NCI-H1092 treated with DMSO at 0.1 percent for 48 hours (cell line): ENCODE measurements at regions not wholly inside any gene's neighbourhood (a gene's known extent, or its start where the extent isn't known, plus 50 kb on each side); places are given as distances from the start of the nearest gene placed in this dataset.
A peak's percentile ranks its signal among the peaks of the same experiment; 100 is the strongest.

Source experiments
- DNase-seq: peaks from one replicate; lab custom pipeline; 2025; lab: John Stamatoyannopoulos, UW

DNA sequence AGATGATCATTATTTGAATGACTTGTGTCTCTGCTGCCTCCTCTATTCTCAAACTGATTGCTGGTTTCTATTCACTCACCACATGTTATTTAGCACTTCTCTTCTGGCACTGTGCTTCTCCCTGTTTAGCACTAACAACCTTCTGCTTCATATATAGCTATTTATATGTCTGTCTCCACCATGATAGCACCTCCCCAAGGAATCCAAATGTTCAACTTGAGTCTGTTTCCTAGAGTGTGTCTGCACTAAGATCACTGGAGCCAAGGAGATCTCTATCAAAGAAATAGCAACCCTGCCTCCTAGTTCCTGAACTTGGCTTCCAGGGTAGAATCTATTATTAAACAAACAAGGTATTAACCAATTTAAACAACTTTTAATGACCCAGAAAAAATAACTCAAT is 104.5 kb downstream of the CYP26A1 start:
- DNase-seq, result no peak

DNA sequence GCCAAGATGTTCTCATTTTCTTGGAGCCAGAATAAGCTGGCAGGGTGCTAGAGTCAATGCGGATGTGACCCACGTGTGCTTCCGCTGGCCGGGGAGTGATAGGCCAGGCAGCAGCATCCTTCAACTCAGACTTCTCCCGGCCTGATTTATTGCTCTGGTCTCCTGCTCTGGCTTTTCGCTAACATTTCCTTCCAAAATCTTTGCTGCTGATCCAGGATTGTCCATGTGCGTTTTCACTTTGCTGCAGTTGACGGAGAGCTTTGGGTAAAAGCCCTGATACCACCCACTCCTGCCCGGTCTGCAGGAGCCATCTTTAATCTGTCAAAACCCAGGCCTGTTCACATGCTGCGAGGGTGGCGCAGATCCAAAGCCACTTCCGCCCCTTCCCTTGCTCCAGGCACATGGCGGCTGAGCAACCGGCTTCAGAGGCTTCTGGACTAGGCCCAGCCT is 106.8 kb downstream of the CYP26A1 start:
- DNase-seq, result no peak

- no peak for DNase-seq
Observed at GRCh38 chr10:93181271-93182048, 107.8 kb downstream of the CYP26A1 start.

DNA sequence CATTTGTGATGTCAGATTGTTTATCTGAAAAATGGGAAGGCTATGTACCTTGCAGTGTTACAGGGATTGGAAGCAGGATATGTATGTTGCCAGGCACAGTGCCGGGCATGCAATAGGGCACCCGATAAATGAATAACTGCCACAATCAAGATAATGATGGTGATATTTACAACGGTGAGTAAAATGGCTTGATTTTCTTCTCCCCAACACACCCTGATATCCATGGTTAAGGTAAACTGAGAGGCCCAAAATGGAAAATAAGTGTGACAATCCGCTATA is 108.3 kb downstream of the CYP26A1 start:
- DNase-seq, result no peak

DNA sequence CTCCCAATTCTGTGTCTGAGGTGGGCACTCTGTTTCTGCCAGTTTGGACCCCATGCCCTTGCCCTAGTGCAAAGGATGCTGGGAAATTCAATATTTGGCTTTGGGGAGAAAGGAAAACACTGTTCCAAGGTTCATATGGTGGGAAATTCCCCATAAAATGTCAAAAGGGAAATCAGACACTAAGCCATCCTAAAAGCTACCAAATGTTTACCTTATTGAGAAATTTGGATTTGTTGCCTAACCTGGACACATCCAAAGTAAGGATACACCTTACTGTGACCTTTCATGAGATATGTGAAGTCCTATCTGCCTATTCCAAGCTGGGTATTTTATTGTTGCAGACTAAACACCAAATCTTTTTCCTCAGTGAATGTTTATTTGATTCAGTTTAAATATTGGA is 109.1 kb downstream of the CYP26A1 start:
- DNase-seq, result no peak

DNA sequence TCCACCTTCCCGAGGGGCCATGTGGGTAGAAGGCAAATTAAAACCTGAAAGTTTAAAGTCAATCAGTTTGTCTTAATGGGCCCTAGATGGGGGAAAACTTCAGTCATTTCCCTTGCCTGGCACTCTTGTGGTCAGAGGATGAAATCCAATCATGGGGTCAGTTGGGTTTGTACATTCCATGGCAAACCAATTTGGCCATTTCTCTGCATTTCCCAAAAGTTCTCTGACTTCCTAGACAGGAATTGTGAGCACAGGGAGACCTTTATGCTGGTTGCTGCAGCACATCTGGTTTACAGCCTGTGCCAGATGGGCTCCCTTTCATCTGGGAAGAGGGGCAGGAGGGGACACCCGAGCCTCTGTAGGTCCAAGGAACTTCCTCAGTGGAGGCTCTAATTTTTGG is 113.0 kb downstream of the CYP26A1 start:
- DNase-seq, result no peak

DNA sequence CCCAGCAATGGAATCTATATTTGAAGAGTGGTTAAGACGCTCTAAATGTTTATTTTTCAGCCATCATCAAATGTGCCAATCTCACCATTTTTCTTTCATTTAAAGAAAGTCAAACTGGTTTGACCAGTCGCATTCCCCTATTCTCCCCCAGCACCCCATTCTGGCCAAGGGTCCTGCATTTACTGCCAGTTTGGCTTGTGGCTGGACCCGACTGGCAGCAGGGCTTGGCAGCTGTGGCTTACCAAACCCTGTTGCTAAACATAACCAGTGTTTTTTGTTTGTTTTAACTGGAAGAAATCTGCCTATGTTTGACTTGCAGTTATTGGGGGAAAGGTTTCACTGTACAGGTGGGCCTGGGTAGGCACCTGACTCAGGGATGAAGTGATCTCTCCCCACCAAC is 116.3 kb downstream of the CYP26A1 start:
- DNase-seq, result no peak

GRCh38 chr10:93190372-93190771 is 116.7 kb downstream of the CYP26A1 start:
- DNase-seq, result no peak

DNA sequence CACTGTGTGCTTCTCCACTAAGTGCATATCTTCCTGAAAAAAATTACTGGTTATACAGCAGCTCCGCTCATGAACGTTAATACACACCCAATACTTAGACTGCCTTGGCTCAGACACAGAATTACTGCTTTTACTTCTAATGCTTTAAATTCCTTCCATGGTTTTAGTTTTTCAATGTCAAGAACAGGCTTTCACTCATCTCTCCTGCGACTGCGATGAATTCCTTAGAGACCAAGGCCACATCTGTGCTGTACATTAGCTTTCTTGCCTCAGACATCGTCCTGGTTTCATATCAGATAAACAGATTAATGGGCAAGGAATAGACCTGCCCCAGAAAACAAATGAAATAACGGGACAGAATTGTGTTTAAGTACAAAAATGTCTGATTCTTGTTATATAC is 120.2 kb downstream of the CYP26A1 start:
- DNase-seq, result no peak

DNA sequence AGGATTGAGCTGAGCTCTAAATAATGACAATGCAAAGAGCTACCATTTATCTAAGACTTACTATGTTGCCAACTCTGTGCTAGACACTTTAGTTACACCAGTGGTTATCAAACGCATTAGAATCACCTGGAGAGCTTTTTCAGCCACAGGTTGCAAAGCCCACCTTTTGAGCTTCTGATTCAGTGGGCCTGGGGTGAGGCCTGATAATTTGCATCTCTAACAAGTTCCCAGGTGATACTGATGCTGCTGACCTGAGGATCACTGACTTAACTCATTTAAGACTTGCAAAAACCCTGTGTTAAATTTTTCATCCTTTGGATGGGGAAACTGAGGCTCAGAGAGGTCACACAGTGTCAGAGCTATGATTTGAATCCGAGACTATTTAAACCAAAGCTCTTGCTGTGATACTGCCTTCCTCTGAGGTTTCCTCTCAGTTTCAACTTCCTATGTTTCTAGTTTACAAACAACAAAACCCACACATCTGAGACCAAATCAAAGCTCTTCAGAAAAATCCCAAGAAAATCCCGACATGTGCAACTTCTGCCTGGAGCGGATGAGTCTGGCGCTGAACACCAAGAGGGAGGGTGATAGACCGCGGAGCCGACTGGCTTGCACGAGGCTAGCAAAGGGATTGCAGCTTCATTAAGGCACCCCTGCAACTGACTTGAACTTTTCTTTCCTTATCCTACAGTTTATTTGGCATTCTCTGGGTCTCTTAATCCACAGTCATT is 124.9 kb downstream of the CYP26A1 start:
- peak; percentile 39 for DNase-seq

DNA sequence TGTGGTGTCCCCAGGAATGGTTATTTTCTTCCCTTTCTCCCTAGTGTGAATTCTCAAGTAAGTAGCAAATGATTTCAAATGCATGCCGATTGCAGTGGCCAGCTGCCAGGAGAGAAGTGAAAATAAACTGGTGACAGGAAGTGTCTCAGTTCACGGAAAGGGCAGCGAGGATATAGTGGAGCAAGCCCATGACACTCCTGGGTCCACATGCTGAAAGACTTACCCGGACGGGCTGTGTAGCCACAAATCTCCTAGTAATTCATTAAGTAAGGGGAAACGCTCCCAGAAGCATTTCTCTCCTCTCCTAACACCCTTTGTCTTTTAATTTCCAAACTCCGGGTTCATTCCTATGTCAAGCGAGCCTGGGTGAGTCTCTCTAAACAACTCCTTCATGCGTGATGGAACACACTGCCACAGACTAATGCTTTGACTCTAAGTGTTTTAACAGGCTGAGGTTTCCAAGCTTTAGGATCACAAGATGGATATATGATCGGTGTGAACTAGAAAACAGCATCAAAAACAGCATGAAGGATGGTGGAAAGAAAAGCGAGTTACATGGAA is 125.6 kb downstream of the CYP26A1 start:
- DNase-seq, result peak; percentile 56

DNA sequence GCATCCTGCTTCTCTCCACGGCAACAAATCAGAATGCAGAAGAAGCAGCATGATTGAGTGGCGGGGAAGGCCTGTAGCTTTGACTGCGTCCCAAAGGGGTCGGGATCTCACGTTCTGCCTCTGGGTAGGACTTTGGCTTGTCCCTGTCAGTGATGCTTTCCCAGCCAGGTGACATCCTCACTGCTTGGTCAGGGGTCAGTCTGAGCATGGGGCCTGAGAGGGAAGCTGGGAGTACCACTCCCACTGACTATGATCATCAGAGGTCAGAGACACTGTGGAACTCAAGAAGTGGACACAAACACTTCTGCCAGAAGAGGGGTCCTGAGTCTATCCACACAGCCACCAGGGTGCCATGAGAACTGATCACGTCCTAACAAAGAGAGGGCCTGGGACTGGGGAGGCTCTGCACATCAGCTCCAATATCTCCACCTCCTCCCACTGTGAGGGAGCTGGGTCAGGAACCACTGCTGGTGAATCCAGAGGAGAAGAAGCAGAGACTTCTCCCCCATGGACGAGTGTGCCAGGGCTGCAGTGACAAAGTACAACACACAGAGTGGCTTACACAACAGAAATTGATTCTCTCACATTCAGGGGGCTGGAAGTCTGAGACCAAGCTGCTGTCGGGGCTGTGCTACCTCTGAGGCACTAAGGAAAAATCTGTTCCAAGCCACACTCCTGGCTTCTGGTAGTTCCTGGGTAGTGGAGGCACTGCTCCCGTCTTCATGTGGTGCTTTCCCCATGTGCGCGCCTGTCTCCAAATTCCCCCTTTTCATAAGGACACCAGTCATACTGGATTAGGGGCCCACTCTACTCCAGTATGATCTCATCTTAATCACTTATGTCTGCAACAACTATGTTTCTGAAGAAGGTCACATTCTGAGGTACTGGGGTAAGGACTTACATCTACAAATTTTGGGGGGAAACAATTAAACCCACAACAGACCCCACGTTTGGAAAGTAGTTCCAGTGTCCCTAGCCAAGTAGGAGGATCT is 131.1 kb downstream of the CYP26A1 start:
- no peak for DNase-seq

DNA sequence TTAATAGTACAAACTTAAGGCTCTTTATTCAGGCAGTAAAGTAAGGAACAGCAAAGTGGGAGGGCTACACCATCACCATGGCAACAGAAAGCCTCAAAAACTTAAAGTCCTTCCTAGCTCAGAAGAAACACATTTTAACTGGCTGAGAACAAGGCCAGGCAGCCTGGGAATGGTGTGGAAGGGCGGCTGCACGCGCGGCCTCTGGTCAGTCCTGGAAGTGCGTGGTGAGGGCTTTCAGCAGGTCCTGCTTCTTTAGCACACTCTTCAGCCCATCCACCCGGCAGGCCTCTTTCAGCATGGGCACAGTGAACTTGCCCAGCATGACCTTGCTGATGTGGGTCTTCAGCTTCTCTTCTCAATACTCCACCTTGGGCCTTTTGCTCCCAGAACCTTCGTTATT is 133.0 kb downstream of the CYP26A1 start:
- no peak for DNase-seq

- no peak for DNase-seq
Observed at GRCh38 chr10:93208717-93209464, 135.2 kb downstream of the CYP26A1 start.

GRCh38 chr10:93211991-93212390 is 138.3 kb downstream of the CYP26A1 start:
- no peak for DNase-seq

- DNase-seq, result no peak
Observed at GRCh38 chr10:93215312-93215711, 141.6 kb downstream of the CYP26A1 start.

DNA sequence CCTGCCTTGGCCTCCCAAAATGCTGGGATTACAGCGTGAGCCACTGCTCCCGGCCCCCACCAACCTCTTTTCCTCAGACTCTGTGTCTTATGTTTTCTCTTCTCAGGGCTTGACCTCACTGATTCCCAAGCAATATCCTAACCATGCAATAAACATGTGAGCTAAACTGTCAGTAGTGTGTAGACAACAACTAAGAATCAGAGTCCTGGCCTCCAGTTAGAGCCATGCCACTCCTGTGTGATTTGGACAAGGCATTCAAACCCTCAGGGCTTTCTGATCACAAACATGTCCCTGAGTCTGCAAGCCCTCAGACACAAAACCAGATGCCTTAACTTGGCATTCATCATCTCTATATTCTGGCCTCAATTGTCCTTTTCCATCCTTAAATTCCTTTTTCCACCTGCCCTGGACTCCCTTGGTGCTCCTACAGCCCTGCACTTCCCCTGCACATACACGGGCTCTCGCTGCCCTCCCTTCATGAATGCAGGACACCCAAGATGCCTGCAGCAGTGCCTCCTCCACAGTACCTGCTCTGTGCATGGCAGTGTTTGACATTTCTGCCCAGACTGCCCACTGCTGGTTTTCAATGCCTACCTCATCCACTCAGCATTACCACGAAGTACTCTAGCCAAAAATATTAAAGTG is 142.8 kb downstream of the CYP26A1 start:
- DNase-seq, result no peak

DNA sequence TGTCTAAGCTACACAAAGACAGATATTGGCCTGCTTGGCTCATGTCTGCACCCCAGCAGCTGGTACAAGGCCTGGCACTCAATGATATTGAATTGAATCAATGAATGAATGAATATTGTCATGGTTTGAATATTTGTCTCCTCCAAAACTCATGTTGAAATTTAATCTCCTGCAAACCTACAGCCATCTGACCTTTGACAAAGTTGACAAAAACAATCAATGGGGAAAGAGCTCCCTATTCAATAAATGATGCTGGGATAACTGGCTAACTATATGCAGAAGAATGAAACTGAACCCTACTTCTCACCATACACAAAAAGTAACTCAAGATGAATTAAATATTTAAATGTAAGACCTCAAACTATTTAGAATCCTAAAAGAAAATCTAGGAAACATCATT is 144.7 kb downstream of the CYP26A1 start:
- peak; percentile 66 for DNase-seq

DNA sequence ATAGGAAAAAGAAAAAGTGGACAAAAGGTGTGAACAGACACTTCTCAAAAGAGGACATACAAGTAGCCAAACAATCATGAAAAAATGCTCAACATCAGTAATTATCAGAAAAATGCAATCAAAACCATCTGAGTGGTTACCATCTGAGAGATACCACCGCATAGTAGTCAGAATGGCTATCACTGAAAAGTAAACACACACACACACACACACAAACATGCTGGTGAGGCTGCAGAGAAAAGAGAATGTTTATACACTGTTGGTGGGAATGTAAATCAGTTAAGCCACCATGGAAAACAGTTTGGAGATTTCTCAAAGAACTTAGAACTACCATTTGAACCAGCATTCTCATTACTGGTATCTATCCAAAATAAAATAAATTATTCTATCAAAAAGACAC is 145.7 kb downstream of the CYP26A1 start:
- no peak for DNase-seq

DNA sequence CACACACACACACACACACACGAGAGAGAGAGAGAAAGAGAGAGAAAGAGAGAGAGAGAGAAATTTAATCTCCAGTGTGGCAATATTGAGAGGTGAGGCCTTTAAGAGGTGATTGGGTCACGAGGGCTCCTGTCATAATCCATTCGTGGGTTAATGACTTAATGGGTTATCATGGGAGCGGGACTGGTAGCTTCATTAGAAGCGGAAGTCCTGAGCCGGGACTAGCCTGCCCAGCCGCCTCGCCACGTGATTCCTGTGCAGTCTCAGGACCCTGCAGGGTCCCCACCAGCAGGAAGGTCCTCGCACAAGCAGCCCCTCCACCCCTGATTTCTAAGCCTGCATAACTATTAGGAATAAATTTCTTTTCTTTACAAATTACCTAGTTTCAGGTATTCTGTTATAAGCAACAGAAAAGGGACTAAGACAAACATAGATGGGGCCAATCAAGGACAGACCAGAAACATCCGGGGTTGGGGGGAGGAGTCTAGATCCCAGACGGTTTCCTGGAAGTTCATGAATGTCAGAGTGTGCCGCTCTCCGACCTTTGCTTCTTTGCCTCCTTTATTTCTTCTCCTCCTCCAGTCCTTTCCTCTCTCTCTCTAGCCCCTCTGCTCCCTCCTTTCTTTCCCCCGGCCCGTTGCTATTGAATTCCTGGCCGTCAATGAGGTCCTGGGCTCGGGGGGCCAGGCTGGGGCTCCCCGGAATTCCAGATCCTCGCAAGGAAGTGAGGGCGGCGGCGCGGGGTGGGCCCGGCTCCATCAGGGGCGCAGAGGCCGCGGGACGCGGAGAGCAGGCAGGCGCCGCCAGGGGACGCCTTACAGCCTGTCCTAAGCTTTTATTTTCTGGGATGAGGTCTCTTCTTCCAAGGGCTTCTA is 146.8 kb downstream of the CYP26A1 start:
- DNase-seq, result no peak
